ENCODE measurements at regions not wholly inside any gene's neighbourhood (a gene's known extent, or its start where the extent isn't known, plus 50 kb on each side); places are given as distances from the start of the nearest gene placed in this dataset.

- TF ChIP-seq CTCF (conservative IDR thresholded peaks at IDR 0.05; ENCODE audit: low read depth, low read length) (no peak), EZH2 (IDR thresholded peaks at IDR 0.05; ENCODE audit: borderline replicate concordance, low read depth, low read length, poor library complexity, severe bottlenecking) (no peak)
Observed at GRCh38 chr15:70382762-70383458, 285.2 kb upstream of the TLE3 start.

Measured in A673 (cell line).